HEK293 (cell line): ENCODE measurements at regions not wholly inside any gene's neighbourhood (a gene's known extent, or its start where the extent isn't known, plus 50 kb on each side); places are given as distances from the start of the nearest gene placed in this dataset.

Source experiments
- CTCF ChIA-PET: fragments of 350-600 bp; formaldehyde crosslinking; extraction: SDS; loops from one replicate; lab custom pipeline; 2021; ENCODE audit warnings: antibody characterized with exemption; lab: Yijun Ruan, JAX
- POLR2A ChIA-PET: fragments of 300-600 bp; formaldehyde crosslinking; extraction: SDS; loops from one replicate; lab custom pipeline; 2020; ENCODE audit warnings: antibody characterized with exemption, inconsistent platforms; lab: Yijun Ruan, JAX
- H3K27ac ChIP-seq: fragments of 200-500 bp; sonication (Bioruptor generic); 2 replicates; pipeline ENCODE4 v1.5.1; 2014; ENCODE audit warnings: low read depth, low read length, control low read depth, inconsistent platforms; ENCODE audit errors: extremely low read depth
- H3K36me3 ChIP-seq, 2 experiments: fragments of 200-500 bp in 1 of 2; sonication (Bioruptor generic) in 1 of 2; 1 replicate in 1 of 2; 2 replicates in 1 of 2; pipeline ENCODE4 v1.5.1; 2014 to 2017; ENCODE audit warnings: inconsistent platforms in 2 of 2, low read length in 2 of 2; ENCODE audit not compliant: control insufficient read depth in 2 of 2, insufficient read depth in 1 of 2
- H3K4me1 ChIP-seq: fragments of 200-500 bp; sonication (Bioruptor generic); 2 replicates; pipeline ENCODE4 v1.5.1; 2014; ENCODE audit warnings: mild to moderate bottlenecking, low read length, inconsistent platforms; ENCODE audit not compliant: control insufficient read depth, insufficient read depth
- H3K4me3 ChIP-seq: 2 replicates; pipeline ENCODE4 v1.5.1; 2011; ENCODE audit warnings: low read depth, mild to moderate bottlenecking, control low read depth, low read length, moderate library complexity
- H3K9me3 ChIP-seq: fragments of 200-500 bp; sonication (Bioruptor generic); 2 replicates; pipeline ENCODE4 v1.5.1; 2014; ENCODE audit warnings: low read depth, low read length, inconsistent platforms; ENCODE audit not compliant: control insufficient read depth, insufficient read depth
- OVOL3 ChIP-seq: fragments of 450-650 bp; formaldehyde crosslinking; IDR thresholded peaks from 2 replicates; pipeline ENCODE4 v1.5.1; 2016; ENCODE audit warnings: missing biosample characterization, missing genetic modification characterization
- ZBTB48 ChIP-seq: fragments of 450-650 bp; formaldehyde crosslinking; IDR thresholded peaks from 2 replicates; pipeline ENCODE4 v1.5.1; 2016; ENCODE audit warnings: missing biosample characterization, missing genetic modification characterization
- ZFP3 ChIP-seq: fragments of 450-650 bp; formaldehyde crosslinking; IDR thresholded peaks from 2 replicates; pipeline ENCODE4 v1.5.1; 2016; ENCODE audit warnings: low read depth, missing biosample characterization, missing genetic modification characterization
- ZNF146 ChIP-seq: fragments of 450-650 bp; formaldehyde crosslinking; IDR thresholded peaks from 2 replicates; pipeline ENCODE4 v1.5.1; 2016; ENCODE audit warnings: missing biosample characterization, missing genetic modification characterization
- ZNF354C ChIP-seq: fragments of 450-650 bp; formaldehyde crosslinking; IDR thresholded peaks from 2 replicates; pipeline ENCODE4 v1.5.1; 2016; ENCODE audit warnings: missing biosample characterization, missing genetic modification characterization, low read depth, borderline replicate concordance
- ZNF530 ChIP-seq: fragments of 450-650 bp; formaldehyde crosslinking; IDR thresholded peaks from 2 replicates; pipeline ENCODE4 v1.5.1; 2016; ENCODE audit warnings: low read depth, missing biosample characterization, missing genetic modification characterization
- ZNF549 ChIP-seq: fragments of 450-650 bp; IDR thresholded peaks from 2 replicates; pipeline ENCODE4 v1.5.1; 2018; ENCODE audit warnings: missing biosample characterization, missing genetic modification characterization, mild to moderate bottlenecking, inconsistent platforms, moderate library complexity
- ZNF560 ChIP-seq: fragments of 450-650 bp; formaldehyde crosslinking; IDR thresholded peaks from 2 replicates; pipeline ENCODE4 v1.5.1; 2017; ENCODE audit warnings: missing biosample characterization, missing genetic modification characterization, borderline replicate concordance
- ZNF624 ChIP-seq: fragments of 450-650 bp; formaldehyde crosslinking; IDR thresholded peaks from 2 replicates; pipeline ENCODE4 v1.5.1; 2017; ENCODE audit warnings: missing biosample characterization, missing genetic modification characterization
- TF ChIP-seq, protein P1 (sequence below): fragments of 450-650 bp; formaldehyde crosslinking; conservative IDR thresholded peaks from 2 replicates; pipeline ENCODE4 v1.5.1; 2016; ENCODE audit warnings: low read depth, missing biosample characterization, missing genetic modification characterization
- TF ChIP-seq, protein P2 (sequence below): fragments of 450-650 bp; formaldehyde crosslinking; IDR thresholded peaks from 2 replicates; pipeline ENCODE4 v1.5.1; 2016; ENCODE audit warnings: missing biosample characterization, missing genetic modification characterization
- TF ChIP-seq, protein P3 (sequence below): fragments of 450-650 bp; formaldehyde crosslinking; IDR thresholded peaks from 2 replicates; pipeline ENCODE4 v1.5.1; 2016; ENCODE audit warnings: missing biosample characterization, missing genetic modification characterization
- TF ChIP-seq, protein P4 (sequence below): fragments of 450-650 bp; formaldehyde crosslinking; IDR thresholded peaks from 2 replicates; pipeline ENCODE4 v1.5.1; 2016; ENCODE audit warnings: missing biosample characterization, missing genetic modification characterization
- TF ChIP-seq, protein P5 (sequence below): fragments of 450-650 bp; formaldehyde crosslinking; IDR thresholded peaks from 2 replicates; pipeline ENCODE4 v1.5.1; 2017; ENCODE audit warnings: missing biosample characterization, missing genetic modification characterization
- TF ChIP-seq, protein P6 (sequence below): fragments of 450-650 bp; formaldehyde crosslinking; IDR thresholded peaks from 2 replicates; pipeline ENCODE4 v1.5.1; 2016; ENCODE audit warnings: missing biosample characterization, missing genetic modification characterization

DNA sequence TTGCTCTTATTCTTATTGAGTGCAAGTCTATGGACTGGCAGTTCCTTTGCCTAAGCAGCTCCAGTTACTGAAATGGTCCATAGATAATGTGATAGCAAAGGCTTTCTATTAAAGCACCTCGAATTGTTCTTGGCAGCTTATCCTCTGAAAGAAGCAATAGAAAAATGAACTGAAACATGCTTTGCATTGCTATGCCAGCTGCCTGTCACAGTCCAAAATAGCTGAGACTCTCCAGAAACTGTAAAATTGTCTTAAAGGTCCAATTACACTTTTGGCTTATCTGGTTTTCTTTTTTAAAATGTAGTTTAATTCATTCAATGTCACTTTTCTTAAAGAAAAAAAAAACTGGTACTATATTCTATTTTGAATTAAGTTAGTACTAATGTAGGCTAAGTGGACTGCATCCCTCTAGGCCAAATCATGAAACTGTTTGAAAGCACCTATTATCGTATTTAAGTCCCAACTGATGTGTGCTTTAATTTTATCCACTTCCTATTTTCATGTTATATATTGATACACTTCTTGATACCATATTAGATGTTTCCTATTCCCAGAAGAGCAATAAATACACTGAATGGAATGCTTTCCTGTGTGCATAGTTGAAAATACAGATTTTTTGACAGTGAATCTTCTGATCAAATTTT lies 208.0 kb upstream of the DEPDC1 start (continued):
- TF ChIP-seq, protein P1, sequence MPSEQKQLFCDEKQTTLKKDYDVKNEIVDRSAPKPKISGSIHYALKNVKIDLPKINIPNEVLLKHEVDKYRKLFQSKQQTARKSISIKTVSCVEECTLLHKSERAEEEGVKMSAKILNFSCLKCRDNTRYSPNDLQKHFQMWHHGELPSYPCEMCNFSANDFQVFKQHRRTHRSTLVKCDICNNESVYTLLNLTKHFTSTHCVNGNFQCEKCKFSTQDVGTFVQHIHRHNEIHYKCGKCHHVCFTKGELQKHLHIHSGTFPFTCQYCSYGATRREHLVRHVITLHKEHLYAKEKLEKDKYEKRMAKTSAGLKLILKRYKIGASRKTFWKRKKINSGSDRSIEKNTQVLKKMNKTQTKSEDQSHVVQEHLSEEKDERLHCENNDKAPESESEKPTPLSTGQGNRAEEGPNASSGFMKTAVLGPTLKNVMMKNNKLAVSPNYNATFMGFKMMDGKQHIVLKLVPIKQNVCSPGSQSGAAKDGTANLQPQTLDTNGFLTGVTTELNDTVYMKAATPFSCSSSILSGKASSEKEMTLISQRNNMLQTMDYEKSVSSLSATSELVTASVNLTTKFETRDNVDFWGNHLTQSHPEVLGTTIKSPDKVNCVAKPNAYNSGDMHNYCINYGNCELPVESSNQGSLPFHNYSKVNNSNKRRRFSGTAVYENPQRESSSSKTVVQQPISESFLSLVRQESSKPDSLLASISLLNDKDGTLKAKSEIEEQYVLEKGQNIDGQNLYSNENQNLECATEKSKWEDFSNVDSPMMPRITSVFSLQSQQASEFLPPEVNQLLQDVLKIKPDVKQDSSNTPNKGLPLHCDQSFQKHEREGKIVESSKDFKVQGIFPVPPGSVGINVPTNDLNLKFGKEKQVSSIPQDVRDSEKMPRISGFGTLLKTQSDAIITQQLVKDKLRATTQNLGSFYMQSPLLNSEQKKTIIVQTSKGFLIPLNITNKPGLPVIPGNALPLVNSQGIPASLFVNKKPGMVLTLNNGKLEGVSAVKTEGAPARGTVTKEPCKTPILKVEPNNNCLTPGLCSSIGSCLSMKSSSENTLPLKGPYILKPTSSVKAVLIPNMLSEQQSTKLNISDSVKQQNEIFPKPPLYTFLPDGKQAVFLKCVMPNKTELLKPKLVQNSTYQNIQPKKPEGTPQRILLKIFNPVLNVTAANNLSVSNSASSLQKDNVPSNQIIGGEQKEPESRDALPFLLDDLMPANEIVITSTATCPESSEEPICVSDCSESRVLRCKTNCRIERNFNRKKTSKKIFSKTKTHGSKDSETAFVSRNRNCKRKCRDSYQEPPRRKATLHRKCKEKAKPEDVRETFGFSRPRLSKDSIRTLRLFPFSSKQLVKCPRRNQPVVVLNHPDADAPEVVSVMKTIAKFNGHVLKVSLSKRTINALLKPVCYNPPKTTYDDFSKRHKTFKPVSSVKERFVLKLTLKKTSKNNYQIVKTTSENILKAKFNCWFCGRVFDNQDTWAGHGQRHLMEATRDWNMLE (tag by site-specific recombination) = no peak

DNA sequence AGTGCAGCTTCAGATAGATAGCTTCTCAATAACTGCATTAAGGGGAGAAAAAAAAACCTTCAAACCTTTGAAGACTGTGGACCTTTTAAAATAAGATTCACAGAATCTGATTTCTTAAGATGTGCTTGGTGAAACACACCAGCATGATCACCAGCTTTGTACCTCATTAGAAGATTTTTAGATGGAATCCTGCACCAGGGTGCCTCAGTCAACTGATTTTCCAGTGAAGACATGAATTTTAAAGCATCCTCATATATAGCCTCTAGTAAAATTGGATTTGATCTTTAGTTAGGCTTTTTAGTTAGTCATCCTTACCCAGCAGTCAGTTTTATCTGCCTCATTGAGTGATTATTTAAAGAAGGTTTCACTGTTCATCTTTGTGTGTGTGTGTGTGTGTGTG lies 208.6 kb upstream of the DEPDC1 start:
- Histone ChIP-seq H3K4me3 (no peak overlapping the region), H3K4me1 (no peaks in the 10 kb centered on the region), H3K9me3 (no peaks in the 10 kb centered on the region), H3K27ac (no peak overlapping the region)
- POLR2A ChIA-PET = no interaction called here
- TF ChIP-seq ZNF354C (tag by site-specific recombination) = no peak
- no peak for TF ChIP-seq OVOL3 (tag by site-specific recombination)
- TF ChIP-seq, protein P2, sequence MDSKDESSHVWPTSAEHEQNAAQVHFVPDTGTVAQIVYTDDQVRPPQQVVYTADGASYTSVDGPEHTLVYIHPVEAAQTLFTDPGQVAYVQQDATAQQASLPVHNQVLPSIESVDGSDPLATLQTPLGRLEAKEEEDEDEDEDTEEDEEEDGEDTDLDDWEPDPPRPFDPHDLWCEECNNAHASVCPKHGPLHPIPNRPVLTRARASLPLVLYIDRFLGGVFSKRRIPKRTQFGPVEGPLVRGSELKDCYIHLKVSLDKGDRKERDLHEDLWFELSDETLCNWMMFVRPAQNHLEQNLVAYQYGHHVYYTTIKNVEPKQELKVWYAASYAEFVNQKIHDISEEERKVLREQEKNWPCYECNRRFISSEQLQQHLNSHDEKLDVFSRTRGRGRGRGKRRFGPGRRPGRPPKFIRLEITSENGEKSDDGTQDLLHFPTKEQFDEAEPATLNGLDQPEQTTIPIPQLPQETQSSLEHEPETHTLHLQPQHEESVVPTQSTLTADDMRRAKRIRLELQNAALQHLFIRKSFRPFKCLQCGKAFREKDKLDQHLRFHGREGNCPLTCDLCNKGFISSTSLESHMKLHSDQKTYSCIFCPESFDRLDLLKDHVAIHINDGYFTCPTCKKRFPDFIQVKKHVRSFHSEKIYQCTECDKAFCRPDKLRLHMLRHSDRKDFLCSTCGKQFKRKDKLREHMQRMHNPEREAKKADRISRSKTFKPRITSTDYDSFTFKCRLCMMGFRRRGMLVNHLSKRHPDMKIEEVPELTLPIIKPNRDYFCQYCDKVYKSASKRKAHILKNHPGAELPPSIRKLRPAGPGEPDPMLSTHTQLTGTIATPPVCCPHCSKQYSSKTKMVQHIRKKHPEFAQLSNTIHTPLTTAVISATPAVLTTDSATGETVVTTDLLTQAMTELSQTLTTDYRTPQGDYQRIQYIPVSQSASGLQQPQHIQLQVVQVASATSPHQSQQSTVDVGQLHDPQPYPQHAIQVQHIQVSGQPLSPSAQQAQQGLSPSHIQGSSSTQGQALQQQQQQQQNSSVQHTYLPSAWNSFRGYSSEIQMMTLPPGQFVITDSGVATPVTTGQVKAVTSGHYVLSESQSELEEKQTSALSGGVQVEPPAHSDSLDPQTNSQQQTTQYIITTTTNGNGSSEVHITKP (tag by site-specific recombination) = no peak
- TF ChIP-seq ZBTB48 (tag by site-specific recombination) = no peak
- TF ChIP-seq ZNF549 (tag by site-specific recombination) = no peak
- TF ChIP-seq ZFP3 (tag by site-specific recombination) = no peak
- TF ChIP-seq, all 188 proteins: peak for 0
- H3K36me3 ChIP-seq = no peaks in the 10 kb centered on the region
- CTCF ChIA-PET = interaction anchor here (0.6 kb wide), 1 partner anchor 309 kb away, joined by 3 read pairs; no protein-coding TSS in a partner anchor

DNA sequence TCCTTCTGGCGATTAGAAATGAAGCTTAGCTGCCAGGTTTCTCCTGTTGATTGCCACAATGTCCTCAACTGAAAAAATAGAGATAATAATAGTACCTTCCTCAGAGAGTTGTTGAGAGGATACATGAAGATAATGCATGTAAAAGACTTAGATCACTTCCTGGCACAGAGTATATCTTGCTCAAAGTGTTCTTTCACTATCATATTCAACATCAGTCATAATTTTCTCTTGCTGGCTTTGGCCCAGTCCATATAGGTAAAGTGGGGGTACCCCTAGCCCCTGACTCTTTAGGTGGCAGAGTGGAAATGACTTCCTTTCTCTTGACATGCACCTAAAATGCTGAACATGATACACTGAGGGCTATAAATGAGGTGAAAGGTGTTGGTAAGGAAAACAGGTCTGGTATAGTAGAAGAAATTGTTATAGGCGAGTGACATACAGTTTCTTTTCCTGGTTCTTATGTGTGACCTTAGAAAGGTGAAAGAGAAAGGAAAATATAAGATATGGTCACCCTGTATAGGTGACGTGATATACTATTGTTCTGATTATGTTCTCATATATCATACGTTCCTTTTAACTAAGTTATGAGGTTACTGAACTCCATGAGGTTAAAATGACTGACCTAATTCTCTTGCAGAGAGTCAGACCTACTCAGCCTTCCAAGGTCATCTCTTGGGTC lies 209.9 kb upstream of the DEPDC1 start:
- POLR2A ChIA-PET = no interaction called here
- no peaks in the 10 kb centered on the region for H3K9me3 ChIP-seq
- CTCF ChIA-PET = interaction anchor here (0.5 to 0.7 kb wide), 2 partner anchors 107 to 121 kb away, joined by 3 read pairs; no protein-coding TSS in a partner anchor
- H3K4me1 ChIP-seq = no peaks in the 10 kb centered on the region
- no peak for TF ChIP-seq ZNF560
- TF ChIP-seq, protein P3, sequence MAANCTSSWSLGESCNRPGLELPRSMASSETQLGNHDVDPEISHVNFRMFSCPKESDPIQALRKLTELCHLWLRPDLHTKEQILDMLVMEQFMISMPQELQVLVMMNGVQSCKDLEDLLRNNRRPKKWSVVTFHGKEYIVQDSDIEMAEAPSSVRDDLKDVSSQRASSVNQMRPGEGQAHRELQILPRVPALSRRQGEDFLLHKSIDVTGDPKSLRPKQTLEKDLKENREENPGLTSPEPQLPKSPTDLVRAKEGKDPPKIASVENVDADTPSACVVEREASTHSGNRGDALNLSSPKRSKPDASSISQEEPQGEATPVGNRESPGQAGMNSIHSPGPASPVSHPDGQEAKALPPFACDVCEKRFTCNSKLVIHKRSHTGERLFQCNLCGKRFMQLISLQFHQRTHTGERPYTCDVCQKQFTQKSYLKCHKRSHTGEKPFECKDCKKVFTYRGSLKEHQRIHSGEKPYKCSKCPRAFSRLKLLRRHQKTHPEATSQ (tag by site-specific recombination) = no peak
- TF ChIP-seq, protein P4, sequence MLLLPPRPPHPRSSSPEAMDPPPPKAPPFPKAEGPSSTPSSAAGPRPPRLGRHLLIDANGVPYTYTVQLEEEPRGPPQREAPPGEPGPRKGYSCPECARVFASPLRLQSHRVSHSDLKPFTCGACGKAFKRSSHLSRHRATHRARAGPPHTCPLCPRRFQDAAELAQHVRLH (tag by site-specific recombination) = no peak
- TF ChIP-seq ZNF530 (tag by site-specific recombination) = no peak
- TF ChIP-seq ZNF146 = no peak
- TF ChIP-seq ZNF624 = no peak
- TF ChIP-seq, protein P5, sequence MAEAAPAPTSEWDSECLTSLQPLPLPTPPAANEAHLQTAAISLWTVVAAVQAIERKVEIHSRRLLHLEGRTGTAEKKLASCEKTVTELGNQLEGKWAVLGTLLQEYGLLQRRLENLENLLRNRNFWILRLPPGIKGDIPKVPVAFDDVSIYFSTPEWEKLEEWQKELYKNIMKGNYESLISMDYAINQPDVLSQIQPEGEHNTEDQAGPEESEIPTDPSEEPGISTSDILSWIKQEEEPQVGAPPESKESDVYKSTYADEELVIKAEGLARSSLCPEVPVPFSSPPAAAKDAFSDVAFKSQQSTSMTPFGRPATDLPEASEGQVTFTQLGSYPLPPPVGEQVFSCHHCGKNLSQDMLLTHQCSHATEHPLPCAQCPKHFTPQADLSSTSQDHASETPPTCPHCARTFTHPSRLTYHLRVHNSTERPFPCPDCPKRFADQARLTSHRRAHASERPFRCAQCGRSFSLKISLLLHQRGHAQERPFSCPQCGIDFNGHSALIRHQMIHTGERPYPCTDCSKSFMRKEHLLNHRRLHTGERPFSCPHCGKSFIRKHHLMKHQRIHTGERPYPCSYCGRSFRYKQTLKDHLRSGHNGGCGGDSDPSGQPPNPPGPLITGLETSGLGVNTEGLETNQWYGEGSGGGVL (tag by site-specific recombination) = no peak
- TF ChIP-seq, protein P6, sequence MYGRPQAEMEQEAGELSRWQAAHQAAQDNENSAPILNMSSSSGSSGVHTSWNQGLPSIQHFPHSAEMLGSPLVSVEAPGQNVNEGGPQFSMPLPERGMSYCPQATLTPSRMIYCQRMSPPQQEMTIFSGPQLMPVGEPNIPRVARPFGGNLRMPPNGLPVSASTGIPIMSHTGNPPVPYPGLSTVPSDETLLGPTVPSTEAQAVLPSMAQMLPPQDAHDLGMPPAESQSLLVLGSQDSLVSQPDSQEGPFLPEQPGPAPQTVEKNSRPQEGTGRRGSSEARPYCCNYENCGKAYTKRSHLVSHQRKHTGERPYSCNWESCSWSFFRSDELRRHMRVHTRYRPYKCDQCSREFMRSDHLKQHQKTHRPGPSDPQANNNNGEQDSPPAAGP (tag by site-specific recombination) = no peak
- H3K27ac ChIP-seq = no peak overlapping the region
- H3K4me3 ChIP-seq = no peak overlapping the region
- H3K36me3 ChIP-seq = no peaks in the 10 kb centered on the region
